ENCODE measurements at regions not wholly inside any gene's neighbourhood (a gene's known extent, or its start where the extent isn't known, plus 50 kb on each side); places are given as distances from the start of the nearest gene placed in this dataset.
"Not testable (repeated sequence)": the region's sequence is repeated elsewhere in the genome, so short reads cannot be mapped to it uniquely, and the experiment has no call there.

- TF ChIP-seq, protein P1, sequence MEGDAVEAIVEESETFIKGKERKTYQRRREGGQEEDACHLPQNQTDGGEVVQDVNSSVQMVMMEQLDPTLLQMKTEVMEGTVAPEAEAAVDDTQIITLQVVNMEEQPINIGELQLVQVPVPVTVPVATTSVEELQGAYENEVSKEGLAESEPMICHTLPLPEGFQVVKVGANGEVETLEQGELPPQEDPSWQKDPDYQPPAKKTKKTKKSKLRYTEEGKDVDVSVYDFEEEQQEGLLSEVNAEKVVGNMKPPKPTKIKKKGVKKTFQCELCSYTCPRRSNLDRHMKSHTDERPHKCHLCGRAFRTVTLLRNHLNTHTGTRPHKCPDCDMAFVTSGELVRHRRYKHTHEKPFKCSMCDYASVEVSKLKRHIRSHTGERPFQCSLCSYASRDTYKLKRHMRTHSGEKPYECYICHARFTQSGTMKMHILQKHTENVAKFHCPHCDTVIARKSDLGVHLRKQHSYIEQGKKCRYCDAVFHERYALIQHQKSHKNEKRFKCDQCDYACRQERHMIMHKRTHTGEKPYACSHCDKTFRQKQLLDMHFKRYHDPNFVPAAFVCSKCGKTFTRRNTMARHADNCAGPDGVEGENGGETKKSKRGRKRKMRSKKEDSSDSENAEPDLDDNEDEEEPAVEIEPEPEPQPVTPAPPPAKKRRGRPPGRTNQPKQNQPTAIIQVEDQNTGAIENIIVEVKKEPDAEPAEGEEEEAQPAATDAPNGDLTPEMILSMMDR (IDR thresholded peaks at IDR 0.05 in 8 of 11, conservative IDR thresholded peaks at IDR 0.05 in 3 of 11) = not testable (repeated sequence)
- TF ChIP-seq POLR2A, POLR2AphosphoS5 (IDR thresholded peaks at IDR 0.05): not testable (repeated sequence)
These were observed 124.9 kb upstream of the TMEM260 start for GRCh38 chr14:56454680-56455079.

All from spleen (tissue), 7 donors.